ENCODE measurements at regions not wholly inside any gene's neighbourhood (a gene's known extent, or its start where the extent isn't known, plus 50 kb on each side); places are given as distances from the start of the nearest gene placed in this dataset.

DNA sequence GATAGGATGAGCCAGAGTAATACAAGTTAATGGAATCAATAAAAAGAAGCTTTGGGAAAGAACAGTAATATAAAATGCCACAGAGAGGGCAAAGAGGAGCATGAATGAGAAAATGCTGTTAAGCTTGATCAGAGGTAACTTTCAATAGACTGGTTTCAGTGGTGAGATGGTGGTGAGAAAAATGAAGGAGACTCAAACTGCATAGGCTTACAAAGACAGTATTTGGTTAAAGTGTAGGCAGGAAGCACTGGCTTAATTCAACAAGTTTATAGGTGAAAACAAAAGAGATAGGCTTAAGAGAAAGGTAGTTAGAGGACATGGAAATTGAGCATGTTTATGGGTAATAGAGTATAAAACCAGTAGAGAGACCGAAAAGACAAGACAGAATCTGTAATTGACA lies 298.6 kb upstream of the ADAMTS5 start:
- FAIRE-seq = no peak

DNA sequence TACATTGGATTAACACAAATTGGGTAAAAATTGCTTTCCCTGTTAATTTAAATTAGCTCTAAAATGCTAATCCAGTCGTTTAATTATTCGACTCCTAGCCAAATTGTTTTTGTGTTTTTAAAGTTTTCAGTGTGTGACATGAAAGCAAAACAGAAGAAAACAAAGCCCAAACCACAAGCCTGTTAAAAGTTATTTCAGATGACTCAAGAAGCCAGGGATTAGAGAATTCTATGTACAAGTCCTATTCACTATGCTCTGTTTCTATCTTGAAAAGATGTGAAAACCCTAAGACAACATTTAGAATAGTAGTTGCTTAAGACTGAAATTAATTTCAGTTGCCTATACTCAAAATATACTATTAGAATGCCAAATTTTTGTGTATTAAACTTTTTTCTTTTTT lies 294.8 kb upstream of the ADAMTS5 start:
- peak; percentile 95 for FAIRE-seq

- FAIRE-seq = peak; percentile 60
These were observed 293.8 kb upstream of the ADAMTS5 start for GRCh38 chr21:27260728-27261127.

DNA sequence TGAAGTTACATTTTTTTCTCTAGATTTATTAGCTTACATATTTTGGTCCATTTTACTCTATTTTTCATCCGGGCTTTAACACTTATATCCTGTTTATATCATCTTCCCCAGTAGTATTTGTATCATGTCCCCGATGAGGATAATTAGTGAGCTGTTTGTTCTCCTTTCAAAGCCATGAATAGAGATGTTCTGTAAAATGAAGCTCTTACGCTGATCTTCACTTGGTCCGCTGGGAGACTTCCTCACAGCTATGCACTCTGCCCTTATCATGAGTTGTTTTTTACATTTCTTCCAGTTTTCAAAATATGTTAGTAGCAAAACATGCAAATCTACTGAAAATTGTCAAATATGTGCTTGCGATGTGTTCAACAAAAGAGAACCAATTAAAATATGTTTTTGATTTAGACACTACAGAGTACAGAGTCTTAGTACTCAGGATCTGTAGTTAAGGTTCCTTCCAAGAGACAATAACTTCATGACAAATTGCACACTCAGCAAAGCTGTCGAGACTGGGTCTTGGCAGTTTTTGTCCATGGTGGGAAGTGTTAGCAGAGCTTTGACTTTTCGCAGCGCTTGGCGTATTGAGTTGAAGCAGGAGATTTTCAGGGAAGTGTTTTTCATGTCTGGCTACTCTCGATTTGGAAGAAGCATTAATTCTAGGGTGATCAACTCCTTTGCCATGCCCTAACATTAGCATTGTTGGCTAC lies 292.0 kb upstream of the ADAMTS5 start:
- FAIRE-seq = no peak

DNA sequence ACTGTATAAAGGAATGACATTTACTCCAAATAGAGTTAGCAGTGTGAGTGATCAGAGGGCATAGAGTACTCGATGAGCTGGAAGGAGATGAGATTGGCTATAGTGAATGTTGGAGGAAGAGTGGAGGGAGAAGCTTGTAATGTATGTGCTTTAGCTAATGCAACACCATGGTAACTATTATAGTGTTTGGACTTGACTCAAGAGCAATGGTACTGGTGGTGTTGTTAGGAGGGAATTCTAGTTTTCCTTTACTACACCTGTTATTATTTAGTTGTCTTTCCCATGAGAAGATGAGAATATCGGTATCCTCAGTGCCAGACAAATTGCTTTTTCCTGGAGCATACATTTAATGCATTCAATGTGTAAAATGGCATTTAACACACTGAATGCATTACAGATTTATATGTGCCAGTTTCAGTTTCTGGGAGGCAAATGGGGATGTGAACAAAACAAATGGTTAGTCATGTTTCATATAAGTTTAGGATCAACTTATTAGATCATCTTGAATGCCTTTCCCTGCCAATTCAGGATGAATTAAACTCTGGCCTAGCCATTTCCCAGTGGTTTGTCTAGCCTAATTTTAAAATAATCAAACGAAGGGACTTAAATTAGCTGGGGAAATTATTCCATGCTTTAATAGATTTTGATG lies 291.1 kb upstream of the ADAMTS5 start:
- FAIRE-seq = no peak

GRCh38 chr21:27257226-27257625 lies 290.3 kb upstream of the ADAMTS5 start:
- no peak for FAIRE-seq

GRCh38 chr21:27251752-27252151 lies 284.9 kb upstream of the ADAMTS5 start:
- FAIRE-seq = no peak

- FAIRE-seq = no peak
These were observed 283.5 kb upstream of the ADAMTS5 start for GRCh38 chr21:27250366-27250765.

DNA sequence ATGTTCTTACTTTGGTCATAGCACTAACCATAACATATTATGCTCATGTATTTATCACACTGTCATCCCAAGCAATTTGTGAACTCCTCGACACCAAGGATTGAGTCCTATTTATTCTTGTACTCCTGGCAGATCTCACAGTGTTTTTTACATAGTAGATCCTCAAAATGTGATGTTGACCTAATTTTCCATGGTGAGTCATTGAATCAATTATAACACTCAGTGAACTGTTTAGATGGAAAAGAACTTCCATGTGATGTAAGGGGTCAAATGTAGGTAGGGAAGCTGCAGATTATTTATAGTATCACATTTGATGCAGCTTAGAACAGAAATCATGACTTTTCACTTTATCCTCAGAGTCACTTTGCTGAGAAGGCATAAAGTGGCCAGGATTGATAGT lies 281.9 kb upstream of the ADAMTS5 start:
- FAIRE-seq = no peak

- no peak for FAIRE-seq
These were observed 279.9 kb upstream of the ADAMTS5 start for GRCh38 chr21:27246741-27247140.

GRCh38 chr21:27244776-27245175 lies 277.9 kb upstream of the ADAMTS5 start:
- peak; percentile 93 for FAIRE-seq

- FAIRE-seq = no peak
These were observed 277.5 kb upstream of the ADAMTS5 start for GRCh38 chr21:27244352-27244751.

DNA sequence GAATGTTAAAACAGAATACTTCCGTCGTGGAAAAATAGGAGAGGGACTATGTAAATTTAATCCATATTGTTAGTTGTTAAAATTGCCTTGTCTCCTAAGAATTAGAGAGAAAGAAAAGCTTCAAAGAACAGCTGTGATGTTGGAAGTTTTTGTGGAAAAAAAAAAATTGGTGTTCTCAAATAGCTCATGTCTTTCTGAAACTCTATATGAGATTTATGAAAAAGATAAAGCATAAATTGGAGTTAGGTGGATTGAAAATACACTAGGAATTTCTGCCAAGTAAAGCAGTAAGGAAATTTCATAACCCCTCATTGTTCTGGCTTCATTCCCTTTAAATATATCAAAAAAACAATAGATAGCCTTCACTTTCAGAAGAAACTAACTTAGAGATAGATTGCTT lies 274.0 kb upstream of the ADAMTS5 start:
- peak; percentile 39 for FAIRE-seq

GRCh38 chr21:27233514-27234115 lies 266.7 kb upstream of the ADAMTS5 start:
- no peak for FAIRE-seq

DNA sequence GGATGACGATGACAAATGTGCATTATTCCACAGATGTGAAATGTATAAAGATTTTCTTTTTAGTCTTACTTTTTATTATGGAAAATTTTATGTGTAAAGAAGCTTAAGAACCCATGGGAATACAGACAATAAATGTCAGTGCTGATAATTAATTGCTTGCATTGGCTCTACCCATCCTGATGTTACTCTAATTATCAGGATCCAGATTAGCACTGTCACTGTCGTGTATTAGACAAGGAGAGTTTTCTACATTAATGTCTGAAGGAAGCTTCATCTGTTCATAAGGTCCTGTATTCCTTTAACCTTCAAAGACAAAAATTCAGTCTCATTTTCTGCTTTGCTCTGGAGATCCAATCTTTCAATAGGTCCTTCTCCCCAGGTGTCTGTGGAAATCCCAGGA lies 259.1 kb upstream of the ADAMTS5 start:
- FAIRE-seq = no peak

GRCh38 chr21:27225151-27225550 lies 258.3 kb upstream of the ADAMTS5 start:
- peak; percentile 96 for FAIRE-seq

GRCh38 chr21:27224169-27224568 lies 257.3 kb upstream of the ADAMTS5 start:
- FAIRE-seq = peak; percentile 76

DNA sequence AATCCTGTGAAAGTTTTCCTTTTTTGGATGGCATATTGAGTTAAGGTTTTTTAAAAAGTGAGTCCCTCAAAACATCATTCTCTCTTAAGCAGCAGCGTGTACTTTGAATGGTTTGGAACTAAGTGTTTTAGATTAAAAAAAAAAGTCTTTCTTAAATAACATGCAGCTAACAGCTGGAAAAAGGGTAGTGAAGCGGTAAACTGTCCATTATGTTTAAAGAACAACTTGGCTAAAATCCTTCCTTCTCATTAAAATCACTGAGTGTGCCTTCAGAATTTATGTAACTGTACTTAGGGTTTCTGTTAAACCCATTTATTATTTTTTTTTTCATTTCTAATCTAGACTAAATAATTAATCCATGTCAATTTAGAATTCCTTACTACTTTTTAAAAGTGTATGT lies 254.2 kb upstream of the ADAMTS5 start:
- peak; percentile 51 for FAIRE-seq

DNA sequence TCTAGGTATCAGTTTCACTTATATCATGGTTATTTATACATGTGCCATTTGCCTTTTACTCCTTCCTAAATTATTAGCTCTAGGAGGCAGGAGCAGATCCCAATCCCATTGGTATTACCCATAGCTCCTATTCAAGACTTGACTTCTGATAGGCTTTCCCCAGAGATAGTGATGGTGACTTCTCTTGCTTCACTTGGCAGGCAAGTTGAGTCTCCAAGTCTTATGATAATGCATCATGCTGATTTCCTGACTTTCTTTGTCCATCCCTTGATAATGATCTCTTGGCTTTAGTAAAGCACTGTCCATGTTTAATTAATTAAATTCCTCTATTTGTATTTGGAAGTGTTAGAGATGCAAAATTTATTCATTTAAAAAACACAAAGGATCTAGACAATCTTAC lies 253.5 kb upstream of the ADAMTS5 start:
- FAIRE-seq = no peak

DNA sequence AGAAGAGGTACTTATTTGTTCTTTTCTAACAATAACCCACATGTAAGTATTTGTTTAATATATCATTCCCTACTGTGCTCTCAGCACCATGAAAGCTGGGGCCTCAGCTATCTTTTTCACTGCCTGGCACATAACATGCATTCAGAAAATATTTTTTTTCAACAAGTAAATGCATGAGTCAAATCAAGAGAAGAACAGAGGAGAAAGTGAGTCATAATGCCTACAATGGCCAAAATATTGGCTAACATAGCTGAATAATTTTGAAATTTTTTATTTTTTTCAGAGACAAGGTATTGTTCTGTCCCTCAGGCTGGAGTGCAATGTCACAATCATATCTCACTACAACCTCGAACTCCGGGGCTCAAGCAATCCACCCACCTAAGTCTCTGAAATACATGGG lies 252.2 kb upstream of the ADAMTS5 start:
- no peak for FAIRE-seq

DNA sequence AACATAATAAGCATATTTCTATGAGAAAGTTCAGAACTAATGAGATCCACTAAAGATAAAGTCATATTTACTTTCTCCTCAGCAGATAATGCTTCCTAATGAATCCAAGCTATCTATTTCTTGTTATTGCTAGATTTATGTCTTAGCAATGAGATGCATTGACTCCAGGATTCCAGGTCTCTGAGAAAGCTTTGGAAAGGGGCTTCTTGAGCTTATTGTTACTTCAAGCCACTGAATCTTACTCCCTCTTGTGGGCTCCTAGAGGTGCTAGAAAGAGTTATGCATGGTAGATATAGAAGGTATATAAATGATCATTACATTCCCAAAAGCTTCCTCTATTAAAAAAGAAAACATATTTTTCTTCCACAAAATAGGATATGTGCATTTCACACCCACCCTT lies 246.4 kb upstream of the ADAMTS5 start:
- no peak for FAIRE-seq

DNA sequence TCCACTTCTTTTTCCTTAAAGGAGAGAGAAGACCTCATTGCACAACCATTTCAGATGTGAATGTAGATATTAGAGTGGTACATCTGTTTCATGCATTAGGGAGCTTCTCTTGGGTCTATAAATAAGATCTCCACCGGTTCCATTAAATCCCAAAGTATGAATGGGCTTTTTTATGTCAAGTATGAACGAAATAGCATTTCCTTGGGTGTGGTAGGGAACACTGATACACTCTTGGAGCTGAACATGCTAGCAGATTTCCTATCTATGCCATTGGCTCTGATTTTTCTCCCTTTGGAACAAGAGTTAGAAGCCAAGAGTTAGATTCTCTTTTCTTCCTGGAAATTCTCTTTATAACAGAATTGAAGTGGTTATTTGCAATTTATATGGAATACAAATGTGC lies 245.6 kb upstream of the ADAMTS5 start:
- FAIRE-seq = no peak

DNA sequence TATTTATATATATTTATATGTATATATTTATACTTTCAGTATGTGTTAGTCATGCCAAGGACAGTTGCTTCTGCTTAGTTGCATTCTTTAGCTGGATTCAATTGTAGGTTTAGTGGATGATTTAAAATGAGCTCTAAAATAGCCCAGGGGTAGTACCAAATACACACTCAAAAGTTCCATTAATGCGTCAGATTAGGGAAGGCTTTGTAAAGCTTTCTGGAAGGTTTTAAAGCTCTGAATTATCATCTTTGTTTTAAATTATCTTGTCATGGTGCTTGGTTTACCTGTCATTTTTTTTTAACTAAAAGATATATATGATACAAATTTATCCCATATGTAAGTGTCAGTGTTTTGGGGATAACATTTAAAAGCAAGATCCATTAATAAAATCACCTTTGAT lies 242.7 kb upstream of the ADAMTS5 start:
- no peak for FAIRE-seq

GRCh38 chr21:27206368-27206982 lies 239.6 kb upstream of the ADAMTS5 start:
- no peak for FAIRE-seq

Measured in endometrium (tissue), 2 donors.